CD4-positive, alpha-beta T cell treated with Interleukin-2 at 100 ng/mL for 4 hours (primary cell): ENCODE measurements at regions not wholly inside any gene's neighbourhood (a gene's known extent, or its start where the extent isn't known, plus 50 kb on each side); places are given as distances from the start of the nearest gene placed in this dataset.
"Not testable (repeated sequence)": the region's sequence is repeated elsewhere in the genome, so short reads cannot be mapped to it uniquely, and the experiment has no call there.

Source experiments
- DNase-seq: peaks from one replicate; pipeline ENCODE4 v3.0.0-alpha.2; 2020; ENCODE audit warnings: low spot score

- no peak for DNase-seq
Observed at GRCh38 chr2:221761260-221761659, 189.2 kb upstream of the EPHA4 start.

- no peak for DNase-seq
Observed at GRCh38 chr2:221758076-221758475, 186.0 kb upstream of the EPHA4 start.

- no peak for DNase-seq
Observed at GRCh38 chr2:221753401-221753800, 181.3 kb upstream of the EPHA4 start.

GRCh38 chr2:221752781-221753180 lies 180.7 kb upstream of the EPHA4 start:
- DNase-seq: no peak

GRCh38 chr2:221750316-221750715 lies 178.2 kb upstream of the EPHA4 start:
- DNase-seq: no peak

GRCh38 chr2:221747289-221747972 lies 175.3 kb upstream of the EPHA4 start:
- no peak for DNase-seq

GRCh38 chr2:221741496-221742211 lies 169.6 kb upstream of the EPHA4 start:
- DNase-seq: no peak

DNA sequence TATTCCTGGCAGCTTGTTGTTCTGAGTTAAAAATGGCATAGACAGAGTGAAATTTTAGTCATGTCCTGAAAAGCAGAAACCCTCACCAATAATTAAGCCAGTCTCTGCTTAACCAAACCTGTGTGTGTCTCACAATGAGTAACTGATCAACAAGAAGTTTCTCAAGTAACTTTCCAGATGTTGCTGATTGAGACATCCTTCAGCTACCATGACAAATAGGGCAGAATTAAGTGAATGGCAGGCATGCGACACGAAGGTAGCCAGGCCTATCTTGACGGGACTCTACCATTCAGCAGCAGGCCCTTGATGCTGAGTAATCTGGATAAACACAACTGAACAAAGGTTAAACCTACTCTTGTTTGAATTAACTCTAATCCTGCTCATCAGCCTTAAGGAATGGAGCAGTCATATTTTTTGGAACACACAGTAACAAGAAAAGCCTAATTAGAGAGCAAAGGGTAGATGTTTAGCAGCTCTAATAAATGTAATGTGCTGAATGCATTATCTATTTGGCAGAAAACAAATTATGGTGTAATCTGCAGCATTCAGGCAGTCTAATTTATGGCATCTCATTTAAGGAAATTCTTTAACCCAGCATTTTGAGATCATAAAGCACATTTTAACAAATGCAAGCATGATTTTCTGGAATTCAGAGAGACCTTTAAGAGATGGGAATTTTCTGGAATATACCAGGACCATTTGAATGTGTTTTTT lies 159.5 kb upstream of the EPHA4 start:
- no peak for DNase-seq

GRCh38 chr2:221726894-221727513 lies 154.9 kb upstream of the EPHA4 start:
- DNase-seq: no peak

DNA sequence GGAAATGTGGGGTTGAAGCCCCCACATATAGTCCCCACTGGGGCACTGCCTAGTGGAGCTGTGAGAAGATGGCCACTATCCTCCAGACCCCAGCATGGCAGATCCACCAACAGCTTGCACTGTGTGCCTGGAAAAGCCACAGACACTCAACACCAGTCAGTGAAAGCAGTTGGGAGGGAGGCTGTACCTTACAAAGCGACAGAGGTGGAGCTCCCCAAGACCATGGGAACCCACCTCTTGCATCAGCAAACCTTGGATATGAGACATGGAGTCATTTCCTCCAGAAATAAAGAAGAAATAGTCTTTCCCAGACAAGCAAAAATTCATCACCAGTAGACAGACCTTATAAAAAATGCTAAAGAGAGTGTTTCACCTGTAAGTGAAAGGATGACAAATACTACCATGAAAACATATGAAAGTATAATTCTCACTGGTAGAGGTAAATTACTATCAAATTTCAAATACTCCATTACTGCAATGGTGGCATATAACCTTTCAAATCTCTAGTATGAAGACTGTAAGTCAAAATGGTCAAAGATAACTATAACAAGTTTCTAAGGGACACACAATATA lies 152.6 kb upstream of the EPHA4 start:
- DNase-seq: no peak

DNA sequence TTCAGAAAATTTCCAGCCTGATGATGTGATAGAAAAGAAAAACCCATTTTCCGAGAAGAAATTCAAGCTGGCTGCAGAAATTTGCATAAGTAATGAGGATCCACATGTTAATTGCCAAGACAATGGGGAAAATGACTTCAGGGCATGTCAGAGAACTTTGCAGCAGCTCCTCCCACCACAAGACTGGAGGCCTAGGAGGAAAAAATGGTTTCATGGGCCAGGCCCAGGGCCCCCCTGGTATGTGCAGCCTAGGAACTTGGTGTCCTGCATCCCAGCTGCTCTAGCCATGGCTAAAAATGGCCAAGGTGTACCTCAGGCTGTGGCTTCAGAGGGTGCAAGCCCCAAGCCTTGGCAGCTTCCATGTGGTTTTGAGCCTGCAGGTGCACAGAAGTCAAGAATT lies 152.0 kb upstream of the EPHA4 start:
- DNase-seq: not testable (repeated sequence)

GRCh38 chr2:221716426-221717303 lies 144.6 kb upstream of the EPHA4 start:
- DNase-seq: no peak

GRCh38 chr2:221715523-221716247 lies 143.6 kb upstream of the EPHA4 start:
- no peak for DNase-seq

GRCh38 chr2:221710744-221711143 lies 138.6 kb upstream of the EPHA4 start:
- DNase-seq: no peak

- DNase-seq: no peak
Observed at GRCh38 chr2:221708902-221709301, 136.8 kb upstream of the EPHA4 start.

- no peak for DNase-seq
Observed at GRCh38 chr2:221705185-221705877, 133.2 kb upstream of the EPHA4 start.

DNA sequence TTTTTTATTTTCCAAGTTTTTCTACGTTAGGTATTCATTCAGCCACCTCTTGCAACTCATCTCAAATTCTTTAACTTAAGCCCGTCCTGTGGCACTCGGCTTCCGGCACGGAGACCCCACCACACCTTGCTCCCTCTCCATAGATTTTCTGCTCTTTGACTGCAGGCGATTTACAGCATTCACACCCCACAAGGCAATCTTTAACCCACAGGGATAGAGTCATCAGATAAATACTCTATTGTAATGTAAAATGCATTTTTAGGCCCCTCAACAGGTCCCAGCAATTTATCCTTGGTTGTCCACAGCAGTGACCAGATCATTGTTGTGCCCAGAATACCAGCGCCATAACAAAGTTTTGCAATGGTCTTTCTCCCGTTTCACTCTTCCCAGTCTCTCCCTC lies 132.3 kb upstream of the EPHA4 start:
- DNase-seq: no peak

GRCh38 chr2:221693365-221693764 lies 121.3 kb upstream of the EPHA4 start:
- no peak for DNase-seq

DNA sequence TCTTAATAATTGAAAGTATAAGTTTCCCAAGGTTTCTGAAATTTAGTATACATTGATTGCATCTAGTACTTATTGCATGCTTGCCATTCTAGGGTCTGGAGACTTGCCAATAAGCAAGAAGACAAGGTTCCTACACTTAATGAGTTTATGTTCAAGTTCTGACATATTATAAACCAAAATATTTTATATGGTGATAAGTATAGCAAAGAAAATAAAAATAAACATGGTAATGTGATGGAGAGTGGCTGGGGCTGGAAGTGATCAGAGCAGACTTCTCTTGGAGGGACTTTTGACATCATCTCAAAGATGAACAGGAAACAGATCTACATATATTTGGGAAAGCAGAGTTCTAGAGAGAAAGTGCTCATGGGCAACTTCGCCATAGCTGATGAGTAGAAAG lies 119.5 kb upstream of the EPHA4 start:
- DNase-seq: no peak

- DNase-seq: no peak
Observed at GRCh38 chr2:221689140-221689539, 117.0 kb upstream of the EPHA4 start.
